Activated CD4-positive, alpha-beta T cell treated with anti-CD3 and anti-CD28 coated beads for 24 hours (primary cell): ENCODE measurements at regions not wholly inside any gene's neighbourhood (a gene's known extent, or its start where the extent isn't known, plus 50 kb on each side); places are given as distances from the start of the nearest gene placed in this dataset.

Source experiments
- DNase-seq, 2 donors: peaks; one replicate each; pipeline ENCODE4 v3.0.0-alpha.2; 2020; ENCODE audit warnings: low read depth in 2 of 2

DNA sequence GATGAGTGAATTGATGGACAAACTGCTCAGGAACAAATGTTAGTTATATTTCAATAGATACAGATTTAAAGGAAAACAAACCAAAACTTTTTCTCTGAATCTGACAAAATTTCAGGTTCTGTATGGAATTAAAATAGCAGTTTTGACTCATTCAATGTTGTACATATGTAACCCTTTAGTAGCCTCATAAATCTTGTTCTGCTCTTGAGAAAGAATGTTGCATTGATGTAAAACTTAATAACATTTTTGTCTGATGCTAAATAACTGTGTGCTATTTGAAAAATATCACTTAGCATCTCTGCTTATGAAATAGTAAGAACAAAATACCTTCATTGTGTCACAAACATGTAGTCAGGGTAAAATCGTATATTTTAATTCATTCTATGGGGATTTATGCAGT, 168.9 kb upstream of the NOVA1 start:
- no peak for DNase-seq

GRCh38 chr14:26773906-26774593, 176.2 kb upstream of the NOVA1 start:
- DNase-seq = no peak

- no peak for DNase-seq
Observed at GRCh38 chr14:26775765-26776563, 178.1 kb upstream of the NOVA1 start.

DNA sequence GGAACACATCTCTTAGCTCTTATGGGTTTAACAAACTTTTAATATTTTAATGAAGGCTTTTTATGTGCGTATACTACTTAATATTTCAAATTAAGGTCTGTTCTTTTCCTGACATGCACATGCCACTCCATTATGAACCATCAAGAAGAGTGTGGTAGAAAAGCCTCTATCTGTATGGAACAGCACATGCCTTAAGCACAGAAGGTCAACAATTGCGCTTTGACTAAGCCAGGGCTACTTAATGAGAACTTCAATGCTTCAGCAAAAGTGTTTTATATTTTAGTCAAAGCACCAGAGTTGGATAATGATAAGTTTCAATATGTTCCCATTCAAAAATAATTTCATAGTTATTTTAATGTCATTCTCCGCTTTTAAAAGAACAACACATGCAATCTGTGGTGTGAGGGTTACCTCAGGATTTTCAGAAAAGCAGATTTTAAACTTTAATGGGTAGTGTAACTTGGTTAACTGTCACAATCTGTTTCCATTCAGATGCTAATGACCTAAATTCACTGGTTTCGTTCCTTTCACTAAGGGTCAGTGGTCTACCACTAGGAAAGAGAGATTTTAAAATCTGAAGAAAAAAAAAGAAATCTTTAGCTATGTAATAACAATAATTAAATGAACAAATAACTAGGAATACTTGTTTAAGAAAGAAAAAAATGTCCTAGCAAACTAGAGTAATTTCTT, 193.4 kb upstream of the NOVA1 start:
- DNase-seq = no peak

DNA sequence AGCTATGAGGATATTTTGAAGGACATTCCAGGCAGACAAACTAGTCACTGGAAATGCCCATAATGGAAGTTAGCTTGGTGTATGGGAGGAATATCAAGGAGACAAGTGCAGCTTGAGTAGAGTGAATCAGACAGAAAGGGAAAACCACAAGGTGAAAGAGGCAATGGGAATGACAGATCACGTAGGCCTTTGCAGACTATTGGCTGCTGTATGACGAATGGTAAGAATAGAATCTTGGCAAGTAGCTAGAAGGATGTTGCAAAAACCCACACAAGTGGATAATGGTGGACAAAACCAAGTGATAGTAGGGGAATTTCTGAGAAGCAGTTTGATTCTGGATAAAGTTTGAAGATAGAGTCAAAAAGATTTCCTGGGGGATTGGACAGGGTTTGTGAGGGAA, 196.9 kb upstream of the NOVA1 start:
- no peak for DNase-seq

DNA sequence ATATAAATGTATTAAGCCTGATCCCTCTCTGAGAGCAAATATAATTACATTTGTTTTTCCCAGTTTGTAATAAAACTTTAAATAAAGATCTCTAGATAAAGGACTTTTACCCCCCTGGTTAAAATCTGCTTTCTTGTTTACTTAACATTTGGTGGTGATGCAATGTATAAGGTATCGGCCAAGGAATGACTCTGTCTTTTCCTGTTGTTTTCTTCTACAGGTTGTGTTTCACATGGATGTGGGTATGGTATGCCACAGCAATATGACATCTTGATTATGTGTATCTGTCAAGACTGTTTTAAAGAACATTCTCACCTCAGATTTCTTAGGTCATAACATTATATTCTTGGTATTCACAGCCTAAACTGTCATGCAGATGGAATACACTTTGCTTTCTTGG, 210.6 kb upstream of the NOVA1 start:
- DNase-seq = no peak

DNA sequence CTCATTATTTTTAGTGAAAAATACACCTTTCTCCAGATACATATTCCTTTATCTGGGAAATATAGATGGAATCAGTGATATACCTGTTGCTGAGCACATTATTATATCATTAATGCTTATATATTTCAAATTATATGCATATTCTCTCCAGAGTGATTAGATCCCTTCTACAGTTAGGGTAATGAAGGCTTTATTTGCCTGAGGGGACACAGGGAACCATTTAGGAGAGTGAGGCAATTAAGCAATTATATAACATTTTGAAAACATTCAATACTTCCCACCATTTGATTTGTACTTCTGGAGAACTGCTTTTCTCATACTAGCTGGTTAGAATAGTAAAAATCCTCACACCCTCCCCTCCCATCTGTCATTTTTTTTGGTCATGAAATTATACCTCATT, 212.8 kb upstream of the NOVA1 start:
- DNase-seq = no peak

GRCh38 chr14:26811756-26812305, 214.0 kb upstream of the NOVA1 start:
- no peak for DNase-seq

- no peak for DNase-seq
Observed at GRCh38 chr14:26820138-26820537, 222.3 kb upstream of the NOVA1 start.

- DNase-seq = no peak
Observed at GRCh38 chr14:26820572-26820971, 222.7 kb upstream of the NOVA1 start.

GRCh38 chr14:26828741-26829140, 230.9 kb upstream of the NOVA1 start:
- DNase-seq = no peak

DNA sequence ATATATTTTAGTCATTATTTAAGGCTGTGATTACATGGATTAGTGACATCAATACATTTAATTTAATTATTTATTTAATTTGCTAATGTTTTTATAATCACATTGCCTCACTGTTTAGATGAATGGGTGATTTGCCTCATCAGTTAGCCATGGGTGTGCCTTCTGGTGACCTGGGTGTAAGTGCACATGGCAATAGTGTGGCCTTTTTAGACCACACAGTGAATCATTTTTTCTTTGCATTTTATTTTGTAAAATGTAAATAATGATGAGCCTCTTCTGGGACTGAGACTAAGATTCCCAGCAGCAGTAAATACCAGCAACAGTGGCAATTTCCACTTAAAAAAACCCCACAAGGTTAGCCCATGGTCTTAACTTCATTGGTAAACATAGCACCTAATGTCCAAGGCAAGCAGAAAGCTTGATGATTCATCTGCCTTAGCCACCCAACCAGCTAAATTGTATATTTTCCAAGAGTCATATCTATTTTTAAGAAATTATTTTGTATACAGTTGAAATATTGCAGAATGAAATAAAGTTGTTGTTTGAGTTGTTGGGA, 235.9 kb upstream of the NOVA1 start:
- DNase-seq = no peak

- no peak for DNase-seq
Observed at GRCh38 chr14:26835979-26836570, 238.2 kb upstream of the NOVA1 start.

DNA sequence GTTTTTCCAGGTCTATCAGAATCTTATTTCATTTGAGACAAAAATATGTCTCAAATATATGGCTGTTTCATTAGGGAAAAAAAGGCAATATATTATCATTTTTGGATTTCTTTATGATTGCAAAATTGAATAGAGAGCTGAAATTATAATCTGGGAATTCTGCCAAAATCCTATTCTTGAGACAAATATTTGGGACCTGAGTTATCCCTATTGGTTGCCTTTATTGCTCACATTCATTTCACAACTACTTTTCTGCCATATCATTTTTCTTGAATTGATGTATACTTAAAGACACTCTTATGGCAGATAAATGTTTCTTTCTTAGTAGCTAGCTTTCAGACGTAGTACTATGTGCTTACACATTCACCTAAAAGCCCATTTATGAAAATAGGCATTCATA, 241.6 kb upstream of the NOVA1 start:
- DNase-seq = no peak

- DNase-seq = no peak
Observed at GRCh38 chr14:26841326-26841725, 243.5 kb upstream of the NOVA1 start.

DNA sequence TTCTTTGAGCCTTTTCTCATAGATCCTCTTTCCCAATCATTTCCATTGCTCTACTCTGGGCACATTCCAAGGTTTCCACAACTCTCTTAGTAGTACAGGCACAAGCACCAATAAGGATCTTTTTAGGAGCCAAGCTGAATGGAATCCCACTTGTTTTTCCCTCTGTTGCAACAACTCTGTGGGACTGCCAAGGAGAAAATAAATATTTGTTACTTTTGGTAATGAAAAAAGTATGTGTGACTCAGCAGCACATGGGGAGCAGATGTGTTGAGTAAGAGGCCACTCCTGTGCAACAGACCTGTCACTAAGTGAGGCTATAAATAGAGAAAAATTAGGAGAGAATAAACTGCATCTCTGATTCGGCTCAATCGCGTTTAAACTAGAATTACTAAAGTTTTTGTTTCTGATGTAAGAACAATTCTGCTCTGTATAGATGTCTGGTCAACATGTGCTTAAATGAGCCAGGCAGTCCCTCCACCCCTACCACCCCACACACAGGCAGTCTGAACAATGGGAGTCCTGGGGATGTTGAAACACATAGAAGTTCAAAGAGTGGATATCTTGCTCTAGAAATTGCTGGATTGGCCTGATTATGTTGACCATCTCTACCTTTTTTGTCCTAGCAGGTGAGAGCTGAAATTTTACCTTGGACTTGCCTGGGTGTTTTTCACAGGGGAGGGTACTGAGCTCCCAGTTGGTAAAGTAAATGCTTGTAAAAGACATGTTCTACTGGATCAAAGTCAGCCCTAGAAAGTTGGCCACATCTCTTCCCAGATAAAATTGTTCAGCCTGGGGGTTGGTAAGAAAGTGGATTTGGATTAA, 244.3 kb upstream of the NOVA1 start:
- DNase-seq = no peak

DNA sequence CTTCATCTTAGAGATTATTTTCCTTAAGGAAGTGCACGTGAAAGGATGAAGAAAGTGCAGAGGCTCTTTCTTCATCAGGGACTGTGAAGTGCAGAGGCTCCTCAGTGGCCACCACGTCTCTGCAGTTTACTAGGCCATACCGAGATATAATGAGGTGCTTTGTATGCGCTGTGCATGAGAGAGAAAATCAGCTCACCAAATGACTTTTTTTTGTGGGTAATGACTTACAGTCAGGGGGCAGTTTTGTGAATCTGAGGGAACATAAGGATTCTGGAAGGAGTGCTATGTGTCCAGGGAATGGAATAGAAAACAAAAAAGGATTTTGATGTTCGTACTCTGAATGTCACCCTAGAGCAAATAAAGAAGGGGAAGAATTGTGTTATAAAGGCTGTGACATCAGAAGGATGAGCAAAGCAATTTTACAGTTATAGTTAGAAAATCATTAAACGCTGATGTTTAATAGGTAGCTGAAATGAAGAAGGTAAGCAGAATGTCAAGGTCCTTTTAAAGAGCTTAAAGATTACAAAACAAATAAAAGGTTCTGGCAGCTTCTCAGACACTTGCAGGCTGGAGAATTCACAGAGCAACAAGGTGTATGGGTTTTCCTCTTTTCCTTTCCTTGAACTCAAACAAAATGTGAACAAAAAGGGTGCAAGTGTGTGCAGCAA, 247.5 kb upstream of the NOVA1 start:
- DNase-seq = no peak

GRCh38 chr14:26846388-26846787, 248.6 kb upstream of the NOVA1 start:
- DNase-seq = no peak

- no peak for DNase-seq
Observed at GRCh38 chr14:26849514-26849913, 251.7 kb upstream of the NOVA1 start.

DNA sequence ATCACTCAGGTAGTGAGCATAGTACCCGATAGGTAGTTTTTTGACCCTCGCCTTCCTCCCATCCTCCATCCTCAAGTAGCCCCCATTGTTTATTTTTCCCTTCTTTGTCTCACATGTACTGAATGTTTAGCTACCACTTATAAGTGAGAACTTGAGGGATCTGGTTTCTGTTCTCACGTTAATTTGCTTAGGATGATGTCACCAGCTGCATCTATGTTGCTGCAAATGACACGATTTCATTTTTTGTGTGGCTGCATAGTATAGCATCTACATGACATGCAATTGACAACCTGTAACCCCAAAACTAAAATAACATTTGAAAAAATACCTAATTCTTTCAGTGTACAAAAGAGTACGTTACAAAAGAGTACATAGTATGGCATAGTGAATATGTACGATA, 254.0 kb upstream of the NOVA1 start:
- no peak for DNase-seq
